Panc1 (cell line): ENCODE measurements at regions not wholly inside any gene's neighbourhood (a gene's known extent, or its start where the extent isn't known, plus 50 kb on each side); places are given as distances from the start of the nearest gene placed in this dataset.

Experiments used
- ATAC-seq: fragments of 200-7000 bp; cut with Tn5 transposase; 2 replicates; pipeline ENCODE4 v1.9.1; 2020; ENCODE audit warnings: mild to moderate bottlenecking, moderate library complexity
- BruUV-seq: library from RNA; stranded (reverse); fragments of 400-500 nt; replicated peaks from 2 replicates; lab custom pipeline; 2021; lab: Mats Ljungman, UMichigan
- CTCF ChIA-PET: fragments of 300-600 bp; sonication (Branson Sonifier 250); formaldehyde crosslinking; loops from one replicate; lab custom pipeline; 2022; ENCODE audit warnings: antibody characterized with exemption; lab: Charles Lee
- POLR2A ChIA-PET: fragments of 300-600 bp; sonication (Branson Sonifier 250); formaldehyde crosslinking; loops from one replicate; lab custom pipeline; 2022; ENCODE audit warnings: antibody characterized with exemption; lab: Charles Lee
- DNase-seq: peaks from one replicate; pipeline ENCODE4 v3.0.0-alpha.2; 2010; ENCODE audit warnings: low read depth, low spot score
- H3K27ac ChIP-seq: 2 replicates; pipeline ENCODE4 v1.5.1; 2011; ENCODE audit warnings: mild to moderate bottlenecking, low read length, inconsistent platforms
- H3K27me3 ChIP-seq: fragments of 200-500 bp; sonication (Bioruptor generic); 2 replicates; pipeline ENCODE4 v1.6.0; 2014; ENCODE audit warnings: low read length, inconsistent platforms; ENCODE audit not compliant: control insufficient read depth, insufficient read depth
- H3K36me3 ChIP-seq: fragments of 200-500 bp; sonication (Bioruptor generic); 2 replicates; pipeline ENCODE4 v1.5.1; 2014; ENCODE audit warnings: inconsistent platforms, mild to moderate bottlenecking, low read length, moderate library complexity; ENCODE audit not compliant: control insufficient read depth, insufficient read depth
- H3K4me1 ChIP-seq: 2 replicates; pipeline ENCODE4 v1.5.1; 2011; ENCODE audit warnings: inconsistent platforms, mild to moderate bottlenecking, low read length, moderate library complexity; ENCODE audit not compliant: control insufficient read depth, insufficient read depth
- H3K4me3 ChIP-seq, 2 experiments: 2 replicates each; pipeline ENCODE4 v1.5.1; 2011 to 2012; ENCODE audit warnings: low read depth in 2 of 2, low read length in 2 of 2, mild to moderate bottlenecking in 2 of 2, inconsistent platforms in 1 of 2, moderate library complexity in 1 of 2
- H3K9me3 ChIP-seq: fragments of 200-500 bp; sonication (Bioruptor generic); 2 replicates; pipeline ENCODE4 v1.5.1; 2014; ENCODE audit warnings: low read depth, mild to moderate bottlenecking, inconsistent platforms, low read length, moderate library complexity; ENCODE audit not compliant: control insufficient read depth, insufficient read depth
- CTCF ChIP-seq: fragments of 450-650 bp; IDR thresholded peaks from 2 replicates; pipeline ENCODE4 v1.5.1; 2017; ENCODE audit warnings: mild to moderate bottlenecking
- POLR2AphosphoS5 ChIP-seq: IDR thresholded peaks from 2 replicates; pipeline ENCODE4 v1.6.1; 2012; ENCODE audit warnings: mild to moderate bottlenecking, low read depth, low read length, moderate library complexity
- REST ChIP-seq, 2 experiments: IDR thresholded peaks; 2 replicates each; pipeline ENCODE4 v1.6.1; 2011 to 2012; ENCODE audit warnings: low read depth in 2 of 2, control low read depth in 1 of 2, low read length in 1 of 2, mild to moderate bottlenecking in 1 of 2, moderate library complexity in 1 of 2; ENCODE audit not compliant: insufficient read depth in 1 of 2
- SIN3A ChIP-seq: IDR thresholded peaks from 2 replicates; pipeline ENCODE4 v1.6.1; 2012; ENCODE audit warnings: low read depth, mild to moderate bottlenecking, low read length, moderate library complexity, borderline replicate concordance; ENCODE audit not compliant: insufficient read depth
- TCF7L2 ChIP-seq: IDR thresholded peaks from 2 replicates; pipeline ENCODE4 v1.6.1; 2011; ENCODE audit warnings: mild to moderate bottlenecking, low read depth, low read length, inconsistent platforms
- in situ Hi-C: cut with HindIII; loops from 2 replicates; pipeline ENCODE4 v1.10.0; 2016; ENCODE audit warnings: low sequenced_read_pairs, low pct_unique_long_range_greater_than_20kb
- intact Hi-C: fragments of 100-400 bp; cut with micrococcal nuclease; formaldehyde crosslinking; loops from one replicate; pipeline ENCODE4 v1.10.0; 2022; ENCODE audit not compliant: unreplicated experiment

- Histone ChIP-seq H3K27me3 (no peaks in the 10 kb centered on the region), H3K9me3 (no peaks in the 10 kb centered on the region), H3K27ac (no peak overlapping the region), H3K4me3 (no peak overlapping the region), H3K36me3 (no peaks in the 10 kb centered on the region; the same call in 1 of the 2 replicates), H3K4me1 (no peaks in the 10 kb centered on the region)
- POLR2A ChIA-PET = no interaction called here
- TF ChIP-seq TCF7L2 (no peak), REST (IDR thresholded peaks at IDR 0.05; ENCODE audit: insufficient read depth in 1 of 2, low read depth in 2 of 2, low read length in 1 of 2) (peak; percentile 50 to 65; a peak in 2 of 4 replicates), POLR2AphosphoS5 (no peak), SIN3A (no peak)
- intact Hi-C loops = no loop called here
- DNase-seq = no peak
- in situ Hi-C loops = no loop called here
- 0 out of 2 replicates have a peak, but pooled peaks have one; percentile 33 for ATAC-seq
- CTCF ChIA-PET = interaction anchor here (0.6 kb wide), 1 partner anchor 23 kb away, joined by 5 read pairs; no protein-coding TSS in a partner anchor
- no TSS peak for BruUV-seq
These were observed 73.5 kb upstream of the WNT4 start for GRCh38 chr1:22216210-22216883.

- TF ChIP-seq POLR2AphosphoS5 = no peak
- no peak for TF ChIP-seq CTCF
- no peak for TF ChIP-seq TCF7L2
- TF ChIP-seq SIN3A = no peak
- no peak for TF ChIP-seq REST (IDR thresholded peaks at IDR 0.05; ENCODE audit: insufficient read depth in 1 of 2, low read depth in 2 of 2, low read length in 1 of 2)
- BruUV-seq = no TSS peak
- no peaks in the 10 kb centered on the region; the same call in 1 of the 2 replicates for H3K36me3 ChIP-seq
- no peaks in the 10 kb centered on the region for H3K27me3 ChIP-seq
- ChIA-PET CTCF (no interaction called here), POLR2A (no interaction called here)
- no peak overlapping the region for H3K4me3 ChIP-seq
- ATAC-seq = no peak
- H3K27ac ChIP-seq = no peak overlapping the region
- in situ Hi-C loops (no loop called here), intact Hi-C loops (no loop called here)
- no peaks in the 10 kb centered on the region for H3K9me3 ChIP-seq
- no peak for DNase-seq
- no peaks in the 10 kb centered on the region for H3K4me1 ChIP-seq
These were observed 74.1 kb upstream of the WNT4 start for GRCh38 chr1:22216966-22217365.
